SK-N-MC (cell line): ENCODE measurements at regions not wholly inside any gene's neighbourhood (a gene's known extent, or its start where the extent isn't known, plus 50 kb on each side); places are given as distances from the start of the nearest gene placed in this dataset.
"Not testable (repeated sequence)": the region's sequence is repeated elsewhere in the genome, so short reads cannot be mapped to it uniquely, and the experiment has no call there.

Experiments used
- DNase-seq: peaks from one replicate; pipeline ENCODE4 v3.0.0-alpha.2; 2011; ENCODE audit warnings: low read depth, low spot score
- H3K27ac ChIP-seq: fragments of 200-600 bp; sonication (generic); 2 replicates; pipeline ENCODE4 v1.5.1; 2016; ENCODE audit warnings: mixed run types
- H3K36me3 ChIP-seq: fragments of 200-600 bp; sonication (generic); 2 replicates; pipeline ENCODE4 v1.6.1; 2017; ENCODE audit warnings: antibody characterized with exemption, low read length, mixed read lengths; ENCODE audit not compliant: insufficient read depth
- H3K4me3 ChIP-seq: fragments of 200-600 bp; sonication (generic); 2 replicates; pipeline ENCODE4 v1.5.1; 2016
- H3K9ac ChIP-seq: fragments of 200-600 bp; sonication (generic); 2 replicates; pipeline ENCODE4 v1.8.0; 2017; ENCODE audit warnings: mixed run types, mixed read lengths; ENCODE audit not compliant: insufficient read length
- H3K9me3 ChIP-seq: fragments of 200-600 bp; sonication (generic); 2 replicates; pipeline ENCODE4 v1.6.1; 2017; ENCODE audit warnings: low read depth, mild to moderate bottlenecking, antibody characterized with exemption, low read length, moderate library complexity, mixed read lengths
- EZH2 ChIP-seq: fragments of 200-600 bp; sonication (generic); IDR thresholded peaks from one replicate; pipeline ENCODE4 v1.6.1; 2017; ENCODE audit warnings: antibody characterized with exemption
- FOXP2 ChIP-seq: optimal IDR thresholded peaks from 2 replicates; pipeline ENCODE3; 2011; ENCODE audit warnings: mild to moderate bottlenecking, moderate library complexity; ENCODE audit not compliant: insufficient read depth; ENCODE audit errors: extremely low read length, control extremely low read depth
- POLR2AphosphoS5 ChIP-seq: IDR thresholded peaks from 2 replicates; pipeline ENCODE4 v1.6.1; 2012; ENCODE audit warnings: mild to moderate bottlenecking, low read depth, low read length, borderline replicate concordance

- no peak overlapping the region for H3K9ac ChIP-seq
Observed at GRCh38 chrX:40845331-40845911, 110.1 kb upstream of the MED14 start.

GRCh38 chrX:40849906-40850823, 114.8 kb upstream of the MED14 start:
- TF ChIP-seq POLR2AphosphoS5 (no peak), FOXP2 (no peak), EZH2 (no peak)
- Histone ChIP-seq H3K9ac (no peak overlapping the region), H3K36me3 (no peaks in the 10 kb centered on the region), H3K9me3 (no peaks in the 10 kb centered on the region), H3K4me3 (no peak overlapping the region), H3K27ac (no peak overlapping the region)
- no peak for DNase-seq

More at GRCh38 chrX:40845331-40845911, 110.1 kb upstream of the MED14 start:
- Histone ChIP-seq H3K36me3 (no peaks in the 10 kb centered on the region), H3K27ac (no peak overlapping the region), H3K4me3 (no peak overlapping the region), H3K9me3 (no peaks in the 10 kb centered on the region)
- no peak for TF ChIP-seq FOXP2
- TF ChIP-seq EZH2: no peak
- TF ChIP-seq POLR2AphosphoS5: no peak
- DNase-seq: no peak

- no peak overlapping the region for H3K9ac ChIP-seq
- no peaks in the 10 kb centered on the region for H3K9me3 ChIP-seq
- H3K36me3 ChIP-seq: no peaks in the 10 kb centered on the region
- no peak for DNase-seq
- H3K4me3 ChIP-seq: no peak overlapping the region
- TF ChIP-seq POLR2AphosphoS5 (no peak), FOXP2 (no peak), EZH2 (no peak)
- H3K27ac ChIP-seq: no peak overlapping the region
Observed at GRCh38 chrX:40852586-40852985, 117.2 kb upstream of the MED14 start.

GRCh38 chrX:40853004-40853815, 117.9 kb upstream of the MED14 start:
- H3K9ac ChIP-seq: no peak overlapping the region
- no peak overlapping the region for H3K27ac ChIP-seq
- no peaks in the 10 kb centered on the region for H3K36me3 ChIP-seq
- no peak for TF ChIP-seq EZH2
- TF ChIP-seq FOXP2: no peak
- no peak for TF ChIP-seq POLR2AphosphoS5
- H3K4me3 ChIP-seq: no peak overlapping the region
- DNase-seq: no peak
- H3K9me3 ChIP-seq: no peaks in the 10 kb centered on the region

- no peaks in the 10 kb centered on the region for H3K9me3 ChIP-seq
- no peak for DNase-seq
- H3K36me3 ChIP-seq: no peaks in the 10 kb centered on the region
- H3K27ac ChIP-seq: no peak overlapping the region
- TF ChIP-seq POLR2AphosphoS5 (no peak), FOXP2 (no peak), EZH2 (no peak)
- H3K9ac ChIP-seq: no peak overlapping the region
- H3K4me3 ChIP-seq: no peak overlapping the region
Observed at GRCh38 chrX:40853816-40854123, 118.4 kb upstream of the MED14 start.

- Histone ChIP-seq H3K36me3 (no peaks in the 10 kb centered on the region), H3K27ac (no peak overlapping the region), H3K4me3 (no peak overlapping the region), H3K9me3 (no peaks in the 10 kb centered on the region), H3K9ac (no peak overlapping the region)
- DNase-seq: no peak
- TF ChIP-seq POLR2AphosphoS5: no peak
- no peak for TF ChIP-seq EZH2
- no peak for TF ChIP-seq FOXP2
Observed at GRCh38 chrX:40854242-40854641, 118.9 kb upstream of the MED14 start.

- H3K36me3 ChIP-seq: no peaks in the 10 kb centered on the region
- no peak for TF ChIP-seq EZH2
- TF ChIP-seq POLR2AphosphoS5: no peak
- TF ChIP-seq FOXP2: no peak
- H3K27ac ChIP-seq: no peak overlapping the region
- no peak overlapping the region for H3K9ac ChIP-seq
- DNase-seq: peak; percentile 40
- H3K4me3 ChIP-seq: no peak overlapping the region
- no peaks in the 10 kb centered on the region for H3K9me3 ChIP-seq
Observed at GRCh38 chrX:40855411-40855810, 120.1 kb upstream of the MED14 start.

GRCh38 chrX:40855932-40856515, 120.7 kb upstream of the MED14 start:
- no peak for TF ChIP-seq EZH2
- no peak for TF ChIP-seq FOXP2
- TF ChIP-seq POLR2AphosphoS5: no peak
- Histone ChIP-seq H3K9ac (no peak overlapping the region), H3K9me3 (no peaks in the 10 kb centered on the region), H3K27ac (no peak overlapping the region), H3K4me3 (no peak overlapping the region), H3K36me3 (no peaks in the 10 kb centered on the region)
- DNase-seq: no peak

GRCh38 chrX:40861952-40862554, 126.7 kb upstream of the MED14 start:
- not testable (repeated sequence) for H3K27ac ChIP-seq, H3K36me3 ChIP-seq, H3K9ac ChIP-seq, DNase-seq, H3K4me3 ChIP-seq, H3K9me3 ChIP-seq

- not testable (repeated sequence) for H3K27ac ChIP-seq, H3K9me3 ChIP-seq, H3K4me3 ChIP-seq, H3K36me3 ChIP-seq, DNase-seq, H3K9ac ChIP-seq
Observed at GRCh38 chrX:40863260-40863659, 127.9 kb upstream of the MED14 start.
